Psoas muscle (tissue), 7 donors: ENCODE measurements at regions not wholly inside any gene's neighbourhood (a gene's known extent, or its start where the extent isn't known, plus 50 kb on each side); places are given as distances from the start of the nearest gene placed in this dataset.

Source experiments
- ATAC-seq, 4 donors: fragments of 200-7000 bp; cut with Tn5 transposase; one replicate each; pipeline ENCODE4 v1.9.1; 2020; ENCODE audit warnings: moderate library complexity in 3 of 4, mild to moderate bottlenecking in 2 of 4
- DNase-seq, 2 donors: peaks; one replicate each; pipeline ENCODE4 v3.0.0-alpha.2; 2020
- H3K27ac ChIP-seq: fragments of 200-600 bp; one replicate; pipeline ENCODE4 v1.8.0; 2022
- H3K27me3 ChIP-seq, 3 donors: fragments of 200-600 bp in 1 of 3; one replicate each; pipeline versions ENCODE4 v1.6.1 to v1.8.0; 2013 to 2022; ENCODE audit warnings: low read length in 2 of 3, mild to moderate bottlenecking in 2 of 3, moderate library complexity in 1 of 3; ENCODE audit not compliant: insufficient read depth in 3 of 3
- H3K36me3 ChIP-seq, 2 donors: fragments of 200-600 bp in 1 of 2; one replicate each; pipeline versions ENCODE4 v1.6.1 to v1.8.0; 2013 to 2022; ENCODE audit warnings: low read depth in 1 of 2, mild to moderate bottlenecking in 1 of 2, moderate library complexity in 1 of 2; ENCODE audit not compliant: insufficient read depth in 1 of 2
- H3K4me1 ChIP-seq: fragments of 200-600 bp; one replicate; pipeline ENCODE4 v1.8.0; 2022
- H3K4me3 ChIP-seq: fragments of 200-600 bp; one replicate; pipeline ENCODE4 v1.8.0; 2022; ENCODE audit warnings: mild to moderate bottlenecking
- H3K9me3 ChIP-seq: fragments of 200-600 bp; one replicate; pipeline ENCODE4 v1.8.0; 2022
- WGBS, 3 donors: extraction: QIAGEN DNeasy Blood & Tissue Kit; methylation state at CpG; one replicate each; pipeline versions ENCODE4 v1.1.6 to v1.1.7; 2013; 5-methylcytosine and 5-hydroxymethylcytosine counted together
- intact Hi-C, 2 donors: fragments of 100-400 bp; cut with DNase I; formaldehyde crosslinking; loops; one replicate each; pipeline versions ENCODE4 v1.11.0 to v1.14.2; 2022
- TF ChIP-seq, protein P1 (sequence below): fragments of 200-600 bp; IDR thresholded peaks from one replicate; pipeline ENCODE4 v1.8.0; 2022; ENCODE audit warnings: antibody characterized with exemption
- donor health status: healthy with polysubstance abuse.
- donor health status: DM: no; HTN: no; CAD: no; lungs with moderate emphysema.
- donor health status: Bipolar disorder and iron deficiency.
- donor health status: healthy.
- donor health status: DM: yes; HTN: yes; CAD: no.
- donor health status: DM: no; HTN: no; CAD: no.
- donor health status: DM: yes; HTN: yes; CAD: no.

GRCh38 chr11:103703437-103703836, 333.0 kb upstream of the DDI1 start:
- Histone ChIP-seq H3K27me3 (no peaks in the 10 kb centered on the region), H3K36me3 (no peaks in the 10 kb centered on the region), H3K4me1 (no peaks in the 10 kb centered on the region), H3K4me3 (no peak overlapping the region), H3K9me3 (no peaks in the 10 kb centered on the region), H3K27ac (no peak overlapping the region)
- no peak for DNase-seq
- intact Hi-C loops: no loop called here
- ATAC-seq: no peak
- WGBS, 3 donors: 48 to 67% (median 60%) methylated on average over 2 of the region's 2 CpGs
- TF ChIP-seq, protein P1, sequence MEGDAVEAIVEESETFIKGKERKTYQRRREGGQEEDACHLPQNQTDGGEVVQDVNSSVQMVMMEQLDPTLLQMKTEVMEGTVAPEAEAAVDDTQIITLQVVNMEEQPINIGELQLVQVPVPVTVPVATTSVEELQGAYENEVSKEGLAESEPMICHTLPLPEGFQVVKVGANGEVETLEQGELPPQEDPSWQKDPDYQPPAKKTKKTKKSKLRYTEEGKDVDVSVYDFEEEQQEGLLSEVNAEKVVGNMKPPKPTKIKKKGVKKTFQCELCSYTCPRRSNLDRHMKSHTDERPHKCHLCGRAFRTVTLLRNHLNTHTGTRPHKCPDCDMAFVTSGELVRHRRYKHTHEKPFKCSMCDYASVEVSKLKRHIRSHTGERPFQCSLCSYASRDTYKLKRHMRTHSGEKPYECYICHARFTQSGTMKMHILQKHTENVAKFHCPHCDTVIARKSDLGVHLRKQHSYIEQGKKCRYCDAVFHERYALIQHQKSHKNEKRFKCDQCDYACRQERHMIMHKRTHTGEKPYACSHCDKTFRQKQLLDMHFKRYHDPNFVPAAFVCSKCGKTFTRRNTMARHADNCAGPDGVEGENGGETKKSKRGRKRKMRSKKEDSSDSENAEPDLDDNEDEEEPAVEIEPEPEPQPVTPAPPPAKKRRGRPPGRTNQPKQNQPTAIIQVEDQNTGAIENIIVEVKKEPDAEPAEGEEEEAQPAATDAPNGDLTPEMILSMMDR: no peak

DNA sequence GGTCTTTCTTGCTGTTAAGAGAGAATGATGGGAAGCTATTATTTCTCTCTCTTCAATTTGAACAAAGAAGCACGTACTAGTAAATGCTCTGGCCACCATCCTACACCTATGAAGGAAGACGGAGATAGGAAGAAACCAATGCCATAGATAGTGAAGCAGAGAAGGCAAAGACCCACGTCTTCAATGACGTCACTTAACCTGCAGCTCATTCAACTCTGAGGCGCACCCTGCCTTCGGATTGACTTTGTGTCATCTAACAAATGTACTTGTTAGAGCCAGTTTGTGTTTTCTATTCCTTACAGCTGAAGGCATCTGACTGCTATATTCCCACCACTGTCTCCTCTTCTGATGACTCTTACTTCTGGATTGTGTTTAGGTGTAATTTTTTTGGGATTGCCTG, 332.5 kb upstream of the DDI1 start:
- DNase-seq (no peak), ATAC-seq (no peak)
- H3K27me3 ChIP-seq: no peaks in the 10 kb centered on the region
- 74 to 95% (median 81%) methylated on average over 6 of the region's 6 CpGs for WGBS, 3 donors
- TF ChIP-seq, protein P1: no peak
- no peak overlapping the region for H3K27ac ChIP-seq
- no peak overlapping the region for H3K4me3 ChIP-seq
- no peaks in the 10 kb centered on the region for H3K4me1 ChIP-seq
- intact Hi-C loops: no loop called here
- no peaks in the 10 kb centered on the region for H3K36me3 ChIP-seq
- H3K9me3 ChIP-seq: no peaks in the 10 kb centered on the region

DNA sequence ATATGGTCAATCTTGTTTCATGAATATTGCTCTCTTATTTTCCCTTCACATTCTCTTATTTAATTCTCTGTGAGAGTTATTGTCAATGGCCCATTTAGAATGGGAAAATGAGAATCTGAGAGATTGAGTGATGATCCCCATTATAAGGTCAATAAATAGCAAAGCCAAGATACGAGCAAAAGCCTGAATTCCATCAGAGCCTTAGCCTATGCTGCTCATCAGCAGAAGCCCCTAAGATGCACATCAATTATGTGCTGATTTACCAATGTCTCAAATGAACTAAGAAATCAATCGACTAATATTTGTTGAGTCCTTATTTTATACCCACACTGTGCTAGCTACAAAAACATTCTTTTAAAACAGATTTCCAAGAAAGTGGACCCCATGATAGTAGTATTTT, 330.8 kb upstream of the DDI1 start:
- intact Hi-C loops: no loop called here
- TF ChIP-seq, protein P1: no peak
- Histone ChIP-seq H3K36me3 (no peaks in the 10 kb centered on the region), H3K27ac (no peak overlapping the region), H3K27me3 (no peaks in the 10 kb centered on the region), H3K9me3 (no peaks in the 10 kb centered on the region), H3K4me3 (no peak overlapping the region), H3K4me1 (no peaks in the 10 kb centered on the region)
- WGBS, 3 donors: 86 to 90% (median 88%) methylated on average over 2 of the region's 2 CpGs
- DNase-seq (no peak), ATAC-seq (no peak)

- DNase-seq (no peak), ATAC-seq (no peak)
- TF ChIP-seq, protein P1: no peak
- no peak overlapping the region for H3K27ac ChIP-seq
- H3K27me3 ChIP-seq: no peaks in the 10 kb centered on the region
- H3K4me1 ChIP-seq: no peaks in the 10 kb centered on the region
- 48 to 50% (median 50%) methylated on average over 2 of the region's 2 CpGs for WGBS, 3 donors
- no peaks in the 10 kb centered on the region for H3K36me3 ChIP-seq
- no peak overlapping the region for H3K4me3 ChIP-seq
- intact Hi-C loops: no loop called here
- H3K9me3 ChIP-seq: no peaks in the 10 kb centered on the region
Observed at GRCh38 chr11:103709371-103709770, 327.1 kb upstream of the DDI1 start.

GRCh38 chr11:103714246-103714645, 322.2 kb upstream of the DDI1 start:
- intact Hi-C loops: no loop called here
- no peak for ATAC-seq
- TF ChIP-seq, protein P1: no peak

More at GRCh38 chr11:103714246-103714645, 322.2 kb upstream of the DDI1 start:
- Histone ChIP-seq H3K9me3 (no peaks in the 10 kb centered on the region), H3K27me3 (no peaks in the 10 kb centered on the region), H3K4me3 (no peak overlapping the region), H3K4me1 (no peaks in the 10 kb centered on the region), H3K27ac (no peak overlapping the region), H3K36me3 (no peaks in the 10 kb centered on the region)
- no peak for DNase-seq
